Brain microvascular endothelial cell (primary cell): ENCODE measurements at regions not wholly inside any gene's neighbourhood (a gene's known extent, or its start where the extent isn't known, plus 50 kb on each side); places are given as distances from the start of the nearest gene placed in this dataset.

Experiments
- DNase-seq: peaks from one replicate; pipeline ENCODE4 v3.0.0-alpha.2; 2020
- H3K27ac ChIP-seq: fragments of 250-450 bp; sonication (Bioruptor Pico); 2 replicates; pipeline ENCODE4 v1.5.1; 2020; ENCODE audit warnings: mild to moderate bottlenecking, moderate library complexity
- H3K27me3 ChIP-seq: fragments of 250-450 bp; sonication (Bioruptor Pico); replicated peaks from 2 replicates; pipeline ENCODE4 v1.5.1; 2020; ENCODE audit warnings: mild to moderate bottlenecking
- H3K36me3 ChIP-seq: fragments of 250-450 bp; sonication (Bioruptor Pico); replicated peaks from 2 replicates; pipeline ENCODE4 v1.5.1; 2020; ENCODE audit warnings: mild to moderate bottlenecking
- H3K4me3 ChIP-seq: 2 replicates; pipeline ENCODE4 v1.5.1; 2011; ENCODE audit warnings: low read depth, mild to moderate bottlenecking, control low read depth, low read length, moderate library complexity
- CTCF ChIP-seq: IDR thresholded peaks from 2 replicates; pipeline ENCODE4 v1.5.1; 2011; ENCODE audit warnings: low read depth, mild to moderate bottlenecking, moderate library complexity, low read length, control low read depth, inconsistent platforms; ENCODE audit errors: missing control alignments
- in situ Hi-C: cut with HindIII; loops from 2 replicates; pipeline ENCODE4 v1.10.0; 2017; ENCODE audit warnings: low sequenced_read_pairs, low pct_ligation_motif_present

GRCh38 chr4:28351102-28351501 lies 1490.5 kb downstream of the STIM2 start:
- DNase-seq, result no peak
- no peak overlapping the region for H3K27ac ChIP-seq
- H3K27me3 ChIP-seq, result no peaks in the 10 kb centered on the region
- no peaks in the 10 kb centered on the region for H3K36me3 ChIP-seq
- in situ Hi-C loops, result no loop called here
- no peak for TF ChIP-seq CTCF
- no peak overlapping the region for H3K4me3 ChIP-seq

- Histone ChIP-seq H3K36me3 (no peaks in the 10 kb centered on the region), H3K27ac (no peak overlapping the region), H3K27me3 (no peaks in the 10 kb centered on the region), H3K4me3 (no peak overlapping the region)
- in situ Hi-C loops, result no loop called here
- no peak for TF ChIP-seq CTCF
- no peak for DNase-seq
Measured at GRCh38 chr4:28351826-28352225, 1491.2 kb downstream of the STIM2 start.

GRCh38 chr4:28354880-28355656 lies 1494.4 kb downstream of the STIM2 start:
- no peak overlapping the region for H3K4me3 ChIP-seq
- H3K27me3 ChIP-seq, result no peaks in the 10 kb centered on the region
- no peaks in the 10 kb centered on the region for H3K36me3 ChIP-seq
- no peak overlapping the region for H3K27ac ChIP-seq
- in situ Hi-C loops, result no loop called here
- TF ChIP-seq CTCF, result no peak
- DNase-seq, result no peak

- peak; percentile 69 for TF ChIP-seq CTCF
- in situ Hi-C loops, result no loop called here
- no peak overlapping the region for H3K27ac ChIP-seq
- H3K36me3 ChIP-seq, result no peaks in the 10 kb centered on the region
- H3K27me3 ChIP-seq, result no peaks in the 10 kb centered on the region
- DNase-seq, result no peak
- H3K4me3 ChIP-seq, result no peak overlapping the region
Measured at GRCh38 chr4:28357990-28358389, 1497.3 kb downstream of the STIM2 start.

GRCh38 chr4:28358606-28359005 lies 1498.0 kb downstream of the STIM2 start:
- no peak for DNase-seq
- no peak overlapping the region for H3K27ac ChIP-seq
- no peak overlapping the region for H3K4me3 ChIP-seq
- TF ChIP-seq CTCF, result no peak
- H3K27me3 ChIP-seq, result no peaks in the 10 kb centered on the region
- H3K36me3 ChIP-seq, result no peaks in the 10 kb centered on the region
- in situ Hi-C loops, result no loop called here

- no peak for DNase-seq
- Histone ChIP-seq H3K4me3 (no peak overlapping the region), H3K27ac (no peak overlapping the region), H3K27me3 (no peaks in the 10 kb centered on the region), H3K36me3 (no peaks in the 10 kb centered on the region)
- in situ Hi-C loops, result no loop called here
- no peak for TF ChIP-seq CTCF
Measured at GRCh38 chr4:28360681-28361080, 1500.0 kb downstream of the STIM2 start.
